K562 (cell line): ENCODE measurements at regions not wholly inside any gene's neighbourhood (a gene's known extent, or its start where the extent isn't known, plus 50 kb on each side); places are given as distances from the start of the nearest gene placed in this dataset.

Experiments used
- ATF2 ChIP-seq: sonication (generic); formaldehyde crosslinking; IDR thresholded peaks from 2 replicates; pipeline ENCODE4 v1.8.1; 2022; ENCODE audit warnings: missing genetic modification reagents
- CTCF ChIP-seq, 3 experiments: IDR thresholded peaks in 2 of 3; conservative IDR thresholded peaks in 1 of 3; 2 replicates each; pipeline ENCODE4 v1.5.1; 2011 to 2012; ENCODE audit warnings: low read length in 3 of 3, mild to moderate bottlenecking in 3 of 3, control low read depth in 2 of 3, improper control_type of control experiment in 1 of 3, inconsistent platforms in 1 of 3, low read depth in 1 of 3, mixed read lengths in 1 of 3, moderate library complexity in 1 of 3; ENCODE audit not compliant: insufficient read depth in 2 of 3
- EZH2 ChIP-seq: IDR thresholded peaks from 2 replicates; pipeline ENCODE4 v1.6.1; 2012; ENCODE audit warnings: low read depth, mild to moderate bottlenecking, inconsistent platforms, low read length, borderline replicate concordance
- MLLT1 ChIP-seq, 2 experiments: fragments of 450-650 bp; IDR thresholded peaks; 2 replicates each; pipeline ENCODE4 v1.6.1; 2016
- REST ChIP-seq, 2 experiments: fragments of 450-650 bp; formaldehyde crosslinking in 1 of 2; IDR thresholded peaks; 2 replicates each; pipeline versions ENCODE4 v1.4.0 to v1.6.1; 2014 to 2020; ENCODE audit warnings: mild to moderate bottlenecking in 2 of 2, borderline replicate concordance in 1 of 2, low read depth in 1 of 2
- SP1 ChIP-seq: sonication (generic); formaldehyde crosslinking; IDR thresholded peaks from 2 replicates; pipeline ENCODE4 v1.8.1; 2022; ENCODE audit warnings: mild to moderate bottlenecking, missing genetic modification reagents
- STAT6 ChIP-seq: sonication (generic); formaldehyde crosslinking; IDR thresholded peaks from 2 replicates; pipeline ENCODE4 v1.8.1; 2023; ENCODE audit warnings: mild to moderate bottlenecking, missing genetic modification reagents
- ZEB2 ChIP-seq: fragments of 450-650 bp; IDR thresholded peaks from 2 replicates; pipeline ENCODE4 v1.6.1; 2016
- ZNF431 ChIP-seq: sonication (generic); formaldehyde crosslinking; IDR thresholded peaks from 2 replicates; pipeline ENCODE4 v1.8.0; 2022; ENCODE audit warnings: mild to moderate bottlenecking, missing genetic modification reagents

GRCh38 chr7:130920122-130920521 lies 186.1 kb upstream of the KLF14 start:
- TF ChIP-seq EZH2 (no peak), STAT6 (CRISPR knock-in tag) (no peak), CTCF (IDR thresholded peaks at IDR 0.05 in 2 of 3, conservative IDR thresholded peaks at IDR 0.05 in 1 of 3; ENCODE audit: insufficient read depth in 2 of 3, low read depth in 1 of 3, low read length in 3 of 3) (no peak), REST (IDR thresholded peaks at IDR 0.05; ENCODE audit: borderline replicate concordance) (no peak), REST (CRISPR knock-in tag; IDR thresholded peaks at IDR 0.05; ENCODE audit: low read depth) (no peak), ATF2 (no peak), ZNF431 (CRISPR knock-in tag) (no peak), MLLT1 (IDR thresholded peaks at IDR 0.05) (no peak), SP1 (CRISPR knock-in tag) (no peak), ZEB2 (no peak)
